Upper lobe of left lung (tissue), 6 donors: ENCODE measurements at regions not wholly inside any gene's neighbourhood (a gene's known extent, or its start where the extent isn't known, plus 50 kb on each side); places are given as distances from the start of the nearest gene placed in this dataset.

Experiments used
- ATAC-seq, 2 donors: fragments of 200-7000 bp; cut with Tn5 transposase; one replicate each; pipeline ENCODE4 v1.9.1; 2022; ENCODE audit warnings: mild to moderate bottlenecking in 2 of 2, moderate library complexity in 2 of 2; ENCODE audit not compliant: low FRiP score in 2 of 2
- DNase-seq, 2 donors: peaks; one replicate each; pipeline ENCODE4 v3.0.0-alpha.2; 2019 to 2020
- H3K27ac ChIP-seq, 4 donors: fragments of 200-600 bp; sonication (generic); one replicate each; pipeline ENCODE4 v1.5.1; 2016 to 2019
- H3K27me3 ChIP-seq, 4 donors: fragments of 200-600 bp; sonication (generic); one replicate each; pipeline ENCODE4 v1.5.1; 2017 to 2019
- H3K36me3 ChIP-seq, 4 donors: fragments of 200-600 bp; sonication (generic); one replicate each; pipeline ENCODE4 v1.5.1; 2016 to 2019
- H3K4me1 ChIP-seq, 4 donors: fragments of 200-600 bp; sonication (generic); one replicate each; pipeline ENCODE4 v1.5.1; 2018 to 2019
- H3K4me3 ChIP-seq, 4 donors: fragments of 200-600 bp; sonication (generic); one replicate each; pipeline ENCODE4 v1.5.1; 2017 to 2019; ENCODE audit warnings: mild to moderate bottlenecking in 2 of 4, moderate library complexity in 1 of 4
- H3K9me3 ChIP-seq, 4 donors: fragments of 200-600 bp; sonication (generic); one replicate each; pipeline ENCODE4 v1.5.1; 2018 to 2019
- CTCF ChIP-seq, 6 experiments: fragments of 450-650 bp in 4 of 6; fragments of 200-600 bp in 2 of 6; sonication (generic) in 2 of 6; IDR thresholded peaks; one replicate each; pipeline ENCODE4 v1.5.1; 2016 to 2019; ENCODE audit warnings: antibody characterized with exemption in 6 of 6
- EP300 ChIP-seq, 4 donors: sonication (generic); formaldehyde crosslinking; IDR thresholded peaks; one replicate each; pipeline ENCODE4 v1.5.1; 2017; ENCODE audit warnings: antibody characterized with exemption in 4 of 4, control low read depth in 2 of 4
- POLR2A ChIP-seq, 4 donors: fragments of 450-650 bp; IDR thresholded peaks; one replicate each; pipeline ENCODE4 v1.5.1; 2016 to 2017; ENCODE audit warnings: antibody characterized with exemption in 4 of 4, mild to moderate bottlenecking in 2 of 4
- POLR2AphosphoS5 ChIP-seq, 2 donors: sonication (generic); formaldehyde crosslinking; IDR thresholded peaks; one replicate each; pipeline ENCODE4 v1.5.1; 2017; ENCODE audit warnings: antibody characterized with exemption in 2 of 2
- WGBS, 2 donors: methylation state at CpG; one replicate each; pipeline ENCODE4 v1.1.5; 2017 to 2018; 5-methylcytosine and 5-hydroxymethylcytosine counted together
- donor health status: DM: no; HTN: no; CAD: no; lungs with moderate emphysema.
- donor health status: DM: no; HTN: yes; CAD: no; lungs with severe emphysema.

- 87 to 100% methylated on average over 1 of the region's 1 CpG for WGBS, 2 donors
- Histone ChIP-seq H3K27ac (no peak overlapping the region), H3K4me1 (no peaks in the 10 kb centered on the region), H3K27me3 (no peaks in the 10 kb centered on the region), H3K4me3 (no peak overlapping the region), H3K9me3 (peaks cover 0 to 13% (median 7%) of the 10 kb centered on the region in 4 donors), H3K36me3 (no peaks in the 10 kb centered on the region)
- TF ChIP-seq POLR2AphosphoS5 (IDR thresholded peaks at IDR 0.05) (no peak), EP300 (IDR thresholded peaks at IDR 0.05) (no peak), CTCF (IDR thresholded peaks at IDR 0.05) (no peak), POLR2A (IDR thresholded peaks at IDR 0.05) (no peak)
- ATAC-seq (no peak), DNase-seq (no peak)
Measured at GRCh38 chr4:116427666-116428065, 657.7 kb downstream of the TRAM1L1 start.

GRCh38 chr4:116413222-116413621 lies 672.2 kb downstream of the TRAM1L1 start:
- WGBS, 2 donors = 73 to 77% methylated on average over 2 of the region's 2 CpGs
- H3K9me3 ChIP-seq = no peaks in the 10 kb centered on the region

GRCh38 chr4:116401293-116401692 lies 684.1 kb downstream of the TRAM1L1 start:
- ATAC-seq = no peak
- 55 to 64% methylated on average over 4 of the region's 4 CpGs for WGBS, 2 donors
- TF ChIP-seq POLR2AphosphoS5 (IDR thresholded peaks at IDR 0.05) (no peak), CTCF (IDR thresholded peaks at IDR 0.05) (no peak), POLR2A (IDR thresholded peaks at IDR 0.05) (no peak), EP300 (IDR thresholded peaks at IDR 0.05) (no peak)

More at GRCh38 chr4:116413222-116413621, 672.2 kb downstream of the TRAM1L1 start:
- no peak for DNase-seq
- Histone ChIP-seq H3K27me3 (no peaks in the 10 kb centered on the region), H3K36me3 (no peaks in the 10 kb centered on the region), H3K27ac (no peak overlapping the region), H3K4me1 (no peaks in the 10 kb centered on the region), H3K4me3 (no peak overlapping the region)
- ATAC-seq = no peak
- TF ChIP-seq POLR2AphosphoS5 (IDR thresholded peaks at IDR 0.05) (no peak), POLR2A (IDR thresholded peaks at IDR 0.05) (no peak), EP300 (IDR thresholded peaks at IDR 0.05) (no peak), CTCF (IDR thresholded peaks at IDR 0.05) (no peak)

GRCh38 chr4:116400480-116400879 lies 684.9 kb downstream of the TRAM1L1 start:
- no peak overlapping the region for H3K4me3 ChIP-seq
- 89 to 93% methylated on average over 1 of the region's 1 CpG for WGBS, 2 donors
- DNase-seq (no peak), ATAC-seq (no peak)
- TF ChIP-seq POLR2A (IDR thresholded peaks at IDR 0.05) (no peak), POLR2AphosphoS5 (IDR thresholded peaks at IDR 0.05) (no peak), CTCF (IDR thresholded peaks at IDR 0.05) (no peak), EP300 (IDR thresholded peaks at IDR 0.05) (no peak)
- H3K4me1 ChIP-seq = no peaks in the 10 kb centered on the region
- H3K27me3 ChIP-seq = no peaks in the 10 kb centered on the region
- no peaks in the 10 kb centered on the region for H3K9me3 ChIP-seq
- no peaks in the 10 kb centered on the region for H3K36me3 ChIP-seq
- H3K27ac ChIP-seq = no peak overlapping the region

More at GRCh38 chr4:116401293-116401692, 684.1 kb downstream of the TRAM1L1 start:
- no peaks in the 10 kb centered on the region for H3K27me3 ChIP-seq
- H3K36me3 ChIP-seq = no peaks in the 10 kb centered on the region
- H3K9me3 ChIP-seq = no peaks in the 10 kb centered on the region
- H3K4me3 ChIP-seq = no peak overlapping the region
- DNase-seq = no peak
- H3K4me1 ChIP-seq = no peaks in the 10 kb centered on the region
- no peak overlapping the region for H3K27ac ChIP-seq

GRCh38 chr4:116397714-116398113 lies 687.7 kb downstream of the TRAM1L1 start:
- TF ChIP-seq POLR2A (IDR thresholded peaks at IDR 0.05) (no peak), CTCF (IDR thresholded peaks at IDR 0.05) (no peak), EP300 (IDR thresholded peaks at IDR 0.05) (no peak), POLR2AphosphoS5 (IDR thresholded peaks at IDR 0.05) (no peak)
- ATAC-seq (no peak), DNase-seq (no peak)
- no peak overlapping the region for H3K27ac ChIP-seq
- H3K27me3 ChIP-seq = no peaks in the 10 kb centered on the region
- no peak overlapping the region for H3K4me3 ChIP-seq
- no peaks in the 10 kb centered on the region for H3K36me3 ChIP-seq
- no peaks in the 10 kb centered on the region for H3K9me3 ChIP-seq
- 84 to 90% methylated on average over 3 of the region's 3 CpGs for WGBS, 2 donors
- H3K4me1 ChIP-seq = no peaks in the 10 kb centered on the region
